ENCODE measurements at regions not wholly inside any gene's neighbourhood (a gene's known extent, or its start where the extent isn't known, plus 50 kb on each side); places are given as distances from the start of the nearest gene placed in this dataset.

DNA sequence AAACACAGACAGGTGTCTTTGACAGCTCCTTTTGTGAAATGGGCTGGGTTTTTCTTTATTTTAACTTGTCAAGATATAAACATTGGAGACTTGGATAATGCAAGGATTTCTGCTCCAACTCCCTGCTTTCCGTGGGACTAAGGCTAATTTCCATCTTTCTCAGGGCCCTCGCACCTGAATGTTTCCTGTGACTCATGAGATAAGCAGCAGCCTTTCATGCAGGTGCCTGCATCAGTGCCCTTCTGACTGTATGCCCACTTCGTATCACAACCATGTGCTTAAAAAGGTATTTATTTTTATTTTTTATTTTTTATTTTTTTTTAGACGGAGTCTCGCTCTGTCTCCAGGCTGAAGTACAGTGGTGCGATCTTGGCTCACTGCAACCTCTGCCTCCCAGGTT is 736.1 kb downstream of the DOK5 start:
- BruUV-seq (replicated peaks), result no TSS peak
- CTCF ChIA-PET, result no interaction called here
- RAD21 ChIA-PET (ENCODE audit: unreplicated experiment), result no interaction called here
- WGBS (ENCODE audit: insufficient coverage, insufficient replicate concordance, low lambda C conversion rate, missing lambda C conversion rate), result 24% methylated on average over 6 of the region's 6 CpGs
- H3K9ac ChIP-seq (ENCODE audit: control insufficient read depth, insufficient read depth, low read length), result no peak overlapping the region
- no peaks in the 10 kb centered on the region for H3K9me3 ChIP-seq (replicated peaks; ENCODE audit: control insufficient read depth, insufficient read depth, low read length)
- no peak for ATAC-seq
- H2AFZ ChIP-seq (ENCODE audit: control insufficient read depth, low read depth, low read length), result no peak overlapping the region
- no peak for DNase-seq (ENCODE audit: low read depth, low spot score)
- POLR2A ChIA-PET, result no interaction called here
- no peak for TF ChIP-seq MEF2A (IDR thresholded peaks at IDR 0.05; ENCODE audit: insufficient read depth, low read depth, low read length)
- H3K4me1 ChIP-seq (ENCODE audit: control insufficient read depth, insufficient read depth, low read length), result no peaks in the 10 kb centered on the region
- SMC1A ChIA-PET (ENCODE audit: uncharacterized antibody, unreplicated experiment), result no interaction called here
- no peaks in the 10 kb centered on the region for H3K27me3 ChIP-seq (replicated peaks in 1 of 2; ENCODE audit: control insufficient read depth in 2 of 2, insufficient read depth in 2 of 2, low read length in 1 of 2)
- no peak for FAIRE-seq
- no peaks in the 10 kb centered on the region for H4K20me1 ChIP-seq (ENCODE audit: control insufficient read depth, insufficient read depth)
- H3K79me2 ChIP-seq (ENCODE audit: control insufficient read depth, insufficient read depth, low read length), result no peaks in the 10 kb centered on the region
- H3K27ac ChIP-seq (ENCODE audit: control insufficient read depth, insufficient read depth), result no peak overlapping the region
- in situ Hi-C loops (cut with MboI), result no loop called here
- no peak overlapping the region for H3K4me2 ChIP-seq (ENCODE audit: control insufficient read depth, insufficient read depth)
- H3K4me3 ChIP-seq, result no peak overlapping the region
- no peaks in the 10 kb centered on the region for H3K36me3 ChIP-seq (ENCODE audit: control insufficient read depth in 2 of 2, insufficient read depth in 2 of 2, low read length in 1 of 2)
- intact Hi-C loops (cut with micrococcal nuclease; ENCODE audit: unreplicated experiment), result no loop called here

DNA sequence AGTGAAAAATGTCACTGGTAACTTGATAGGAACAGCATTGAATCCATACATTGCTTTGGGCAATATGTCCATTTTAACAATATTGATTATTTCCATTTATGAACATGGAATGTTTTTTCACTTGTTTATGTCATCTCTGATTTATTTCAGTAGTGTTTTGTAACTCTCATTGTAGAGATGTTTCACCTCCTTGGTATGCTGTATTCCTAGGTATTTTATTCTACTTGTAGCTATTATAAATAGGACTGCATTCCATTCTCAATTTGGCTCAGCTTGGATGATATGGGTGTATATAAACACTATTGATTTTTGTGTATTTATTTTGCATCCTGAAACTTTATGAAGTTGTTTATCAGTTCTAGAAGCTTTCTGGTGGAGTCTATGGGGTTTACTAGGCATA is 730.3 kb downstream of the DOK5 start:
- no TSS peak for BruUV-seq (replicated peaks)
- TF ChIP-seq CBFB (IDR thresholded peaks at IDR 0.05; ENCODE audit: low read depth), result no peak
- no peak for TF ChIP-seq MYB (IDR thresholded peaks at IDR 0.05; ENCODE audit: borderline replicate concordance, low read depth, low read length)
- TF ChIP-seq NR2C1 (IDR thresholded peaks at IDR 0.05), result no peak
- TF ChIP-seq, protein P1, sequence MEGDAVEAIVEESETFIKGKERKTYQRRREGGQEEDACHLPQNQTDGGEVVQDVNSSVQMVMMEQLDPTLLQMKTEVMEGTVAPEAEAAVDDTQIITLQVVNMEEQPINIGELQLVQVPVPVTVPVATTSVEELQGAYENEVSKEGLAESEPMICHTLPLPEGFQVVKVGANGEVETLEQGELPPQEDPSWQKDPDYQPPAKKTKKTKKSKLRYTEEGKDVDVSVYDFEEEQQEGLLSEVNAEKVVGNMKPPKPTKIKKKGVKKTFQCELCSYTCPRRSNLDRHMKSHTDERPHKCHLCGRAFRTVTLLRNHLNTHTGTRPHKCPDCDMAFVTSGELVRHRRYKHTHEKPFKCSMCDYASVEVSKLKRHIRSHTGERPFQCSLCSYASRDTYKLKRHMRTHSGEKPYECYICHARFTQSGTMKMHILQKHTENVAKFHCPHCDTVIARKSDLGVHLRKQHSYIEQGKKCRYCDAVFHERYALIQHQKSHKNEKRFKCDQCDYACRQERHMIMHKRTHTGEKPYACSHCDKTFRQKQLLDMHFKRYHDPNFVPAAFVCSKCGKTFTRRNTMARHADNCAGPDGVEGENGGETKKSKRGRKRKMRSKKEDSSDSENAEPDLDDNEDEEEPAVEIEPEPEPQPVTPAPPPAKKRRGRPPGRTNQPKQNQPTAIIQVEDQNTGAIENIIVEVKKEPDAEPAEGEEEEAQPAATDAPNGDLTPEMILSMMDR (IDR thresholded peaks at IDR 0.05 in 2 of 3, conservative IDR thresholded peaks at IDR 0.05 in 1 of 3; ENCODE audit: control insufficient read depth in 2 of 3, extremely low read depth in 1 of 3, insufficient read depth in 1 of 3, low read depth in 3 of 3, low read length in 3 of 3), result no peak
- TF ChIP-seq, protein P2, sequence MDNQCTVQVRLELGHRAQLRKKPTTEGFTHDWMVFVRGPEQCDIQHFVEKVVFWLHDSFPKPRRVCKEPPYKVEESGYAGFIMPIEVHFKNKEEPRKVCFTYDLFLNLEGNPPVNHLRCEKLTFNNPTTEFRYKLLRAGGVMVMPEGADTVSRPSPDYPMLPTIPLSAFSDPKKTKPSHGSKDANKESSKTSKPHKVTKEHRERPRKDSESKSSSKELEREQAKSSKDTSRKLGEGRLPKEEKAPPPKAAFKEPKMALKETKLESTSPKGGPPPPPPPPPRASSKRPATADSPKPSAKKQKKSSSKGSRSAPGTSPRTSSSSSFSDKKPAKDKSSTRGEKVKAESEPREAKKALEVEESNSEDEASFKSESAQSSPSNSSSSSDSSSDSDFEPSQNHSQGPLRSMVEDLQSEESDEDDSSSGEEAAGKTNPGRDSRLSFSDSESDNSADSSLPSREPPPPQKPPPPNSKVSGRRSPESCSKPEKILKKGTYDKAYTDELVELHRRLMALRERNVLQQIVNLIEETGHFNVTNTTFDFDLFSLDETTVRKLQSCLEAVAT (IDR thresholded peaks at IDR 0.05), result no peak
- no peak for TF ChIP-seq KLF5 (IDR thresholded peaks at IDR 0.05; ENCODE audit: partially characterized antibody)
- TF ChIP-seq, protein P3, sequence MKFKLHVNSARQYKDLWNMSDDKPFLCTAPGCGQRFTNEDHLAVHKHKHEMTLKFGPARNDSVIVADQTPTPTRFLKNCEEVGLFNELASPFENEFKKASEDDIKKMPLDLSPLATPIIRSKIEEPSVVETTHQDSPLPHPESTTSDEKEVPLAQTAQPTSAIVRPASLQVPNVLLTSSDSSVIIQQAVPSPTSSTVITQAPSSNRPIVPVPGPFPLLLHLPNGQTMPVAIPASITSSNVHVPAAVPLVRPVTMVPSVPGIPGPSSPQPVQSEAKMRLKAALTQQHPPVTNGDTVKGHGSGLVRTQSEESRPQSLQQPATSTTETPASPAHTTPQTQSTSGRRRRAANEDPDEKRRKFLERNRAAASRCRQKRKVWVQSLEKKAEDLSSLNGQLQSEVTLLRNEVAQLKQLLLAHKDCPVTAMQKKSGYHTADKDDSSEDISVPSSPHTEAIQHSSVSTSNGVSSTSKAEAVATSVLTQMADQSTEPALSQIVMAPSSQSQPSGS (IDR thresholded peaks at IDR 0.05; ENCODE audit: low read length), result no peak
- TF ChIP-seq HDAC2 (IDR thresholded peaks at IDR 0.05), result no peak
- TF ChIP-seq, protein P4, sequence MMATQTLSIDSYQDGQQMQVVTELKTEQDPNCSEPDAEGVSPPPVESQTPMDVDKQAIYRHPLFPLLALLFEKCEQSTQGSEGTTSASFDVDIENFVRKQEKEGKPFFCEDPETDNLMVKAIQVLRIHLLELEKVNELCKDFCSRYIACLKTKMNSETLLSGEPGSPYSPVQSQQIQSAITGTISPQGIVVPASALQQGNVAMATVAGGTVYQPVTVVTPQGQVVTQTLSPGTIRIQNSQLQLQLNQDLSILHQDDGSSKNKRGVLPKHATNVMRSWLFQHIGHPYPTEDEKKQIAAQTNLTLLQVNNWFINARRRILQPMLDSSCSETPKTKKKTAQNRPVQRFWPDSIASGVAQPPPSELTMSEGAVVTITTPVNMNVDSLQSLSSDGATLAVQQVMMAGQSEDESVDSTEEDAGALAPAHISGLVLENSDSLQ (IDR thresholded peaks at IDR 0.05), result no peak
- TF ChIP-seq RAD51 (IDR thresholded peaks at IDR 0.05), result no peak
- no peak for TF ChIP-seq EED (IDR thresholded peaks at IDR 0.05; ENCODE audit: low read depth)
- no peak for TF ChIP-seq EZH2 (IDR thresholded peaks at IDR 0.05; ENCODE audit: borderline replicate concordance, control insufficient read depth, low read depth, low read length)
- TF ChIP-seq CBX5 (IDR thresholded peaks at IDR 0.05; ENCODE audit: low read depth), result no peak
- no peak for TF ChIP-seq TCF7 (IDR thresholded peaks at IDR 0.05; ENCODE audit: borderline replicate concordance)

More for the DNA sequence above, 730.3 kb downstream of the DOK5 start:
- Histone ChIP-seq H3K9ac (ENCODE audit: control insufficient read depth, insufficient read depth, low read length) (no peak overlapping the region), H3K27ac (ENCODE audit: control insufficient read depth, insufficient read depth) (no peak overlapping the region), H3K4me3 (no peak overlapping the region), H2AFZ (ENCODE audit: control insufficient read depth, low read depth, low read length) (no peak overlapping the region), H3K4me2 (ENCODE audit: control insufficient read depth, insufficient read depth) (no peak overlapping the region), H4K20me1 (ENCODE audit: control insufficient read depth, insufficient read depth) (no peaks in the 10 kb centered on the region), H3K4me1 (ENCODE audit: control insufficient read depth, insufficient read depth, low read length) (no peaks in the 10 kb centered on the region), H3K27me3 (replicated peaks in 1 of 2; ENCODE audit: control insufficient read depth in 2 of 2, insufficient read depth in 2 of 2, low read length in 1 of 2) (no peaks in the 10 kb centered on the region), H3K9me3 (replicated peaks; ENCODE audit: control insufficient read depth, insufficient read depth, low read length) (no peaks in the 10 kb centered on the region), H3K36me3 (ENCODE audit: control insufficient read depth in 2 of 2, insufficient read depth in 2 of 2, low read length in 1 of 2) (no peaks in the 10 kb centered on the region), H3K79me2 (ENCODE audit: control insufficient read depth, insufficient read depth, low read length) (no peaks in the 10 kb centered on the region)
- in situ Hi-C loops (cut with MboI), result no loop called here
- POLR2A ChIA-PET, result no interaction called here
- SMC1A ChIA-PET (ENCODE audit: uncharacterized antibody, unreplicated experiment), result no interaction called here
- no peak for ATAC-seq
- CTCF ChIA-PET, result no interaction called here
- no peak for DNase-seq (ENCODE audit: low read depth, low spot score)
- intact Hi-C loops (cut with micrococcal nuclease; ENCODE audit: unreplicated experiment), result no loop called here
- no peak for FAIRE-seq
- RAD21 ChIA-PET (ENCODE audit: unreplicated experiment), result no interaction called here

Data from GM12878 (cell line).